D721Med (cell line): ENCODE measurements at regions not wholly inside any gene's neighbourhood (a gene's known extent, or its start where the extent isn't known, plus 50 kb on each side); places are given as distances from the start of the nearest gene placed in this dataset.

Experiments used
- DNase-seq: peaks from one replicate; pipeline ENCODE4 v3.0.0; 2011; ENCODE audit warnings: low spot score; ENCODE audit not compliant: insufficient read length
- FAIRE-seq: peaks from 2 replicates; lab custom pipeline; 2011; peaks lifted over from hg19 to GRCh38; lab: Jason Lieb, UNC
- TF ChIP-seq, protein P1 (sequence below): IDR thresholded peaks from 2 replicates; pipeline ENCODE4 v1.5.1; 2012; ENCODE audit warnings: mild to moderate bottlenecking, control low read depth; ENCODE audit not compliant: insufficient read depth; ENCODE audit errors: missing control alignments

DNA sequence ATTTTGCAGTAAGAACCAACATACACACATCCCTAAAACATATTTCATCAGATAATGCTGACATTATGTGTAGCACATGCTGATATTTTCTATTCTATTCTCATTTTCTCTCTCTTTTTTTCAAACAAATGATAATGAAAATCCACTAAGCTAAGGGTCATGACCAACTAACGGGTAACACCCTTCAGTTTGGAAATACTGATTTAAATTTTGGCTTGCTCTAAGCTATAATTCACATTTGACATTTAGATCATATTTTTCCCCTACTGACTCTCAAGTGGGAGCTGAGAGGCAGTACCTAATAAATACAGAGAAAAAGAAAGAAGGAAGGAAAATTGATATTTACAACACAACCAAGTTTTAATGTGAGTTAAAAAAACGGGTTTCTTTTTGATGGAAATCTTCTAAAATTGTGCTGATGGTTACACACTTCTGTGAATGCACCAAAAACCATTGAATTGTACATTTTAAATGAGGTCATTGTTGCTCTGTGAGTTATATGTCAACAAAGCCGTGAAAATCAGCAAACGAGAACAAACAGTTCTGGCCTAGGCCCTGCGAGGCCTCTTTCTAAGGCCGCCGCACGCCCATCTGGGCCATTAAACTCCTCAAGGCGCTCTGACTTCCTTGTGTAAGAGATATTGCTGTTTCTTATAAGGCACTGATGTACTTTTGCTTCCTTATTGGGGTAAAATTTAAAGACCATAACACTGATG is 124.2 kb downstream of the GALR1 start:
- FAIRE-seq (peak; percentile 95), DNase-seq (no peak)
- TF ChIP-seq, protein P1, sequence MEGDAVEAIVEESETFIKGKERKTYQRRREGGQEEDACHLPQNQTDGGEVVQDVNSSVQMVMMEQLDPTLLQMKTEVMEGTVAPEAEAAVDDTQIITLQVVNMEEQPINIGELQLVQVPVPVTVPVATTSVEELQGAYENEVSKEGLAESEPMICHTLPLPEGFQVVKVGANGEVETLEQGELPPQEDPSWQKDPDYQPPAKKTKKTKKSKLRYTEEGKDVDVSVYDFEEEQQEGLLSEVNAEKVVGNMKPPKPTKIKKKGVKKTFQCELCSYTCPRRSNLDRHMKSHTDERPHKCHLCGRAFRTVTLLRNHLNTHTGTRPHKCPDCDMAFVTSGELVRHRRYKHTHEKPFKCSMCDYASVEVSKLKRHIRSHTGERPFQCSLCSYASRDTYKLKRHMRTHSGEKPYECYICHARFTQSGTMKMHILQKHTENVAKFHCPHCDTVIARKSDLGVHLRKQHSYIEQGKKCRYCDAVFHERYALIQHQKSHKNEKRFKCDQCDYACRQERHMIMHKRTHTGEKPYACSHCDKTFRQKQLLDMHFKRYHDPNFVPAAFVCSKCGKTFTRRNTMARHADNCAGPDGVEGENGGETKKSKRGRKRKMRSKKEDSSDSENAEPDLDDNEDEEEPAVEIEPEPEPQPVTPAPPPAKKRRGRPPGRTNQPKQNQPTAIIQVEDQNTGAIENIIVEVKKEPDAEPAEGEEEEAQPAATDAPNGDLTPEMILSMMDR = no peak

DNA sequence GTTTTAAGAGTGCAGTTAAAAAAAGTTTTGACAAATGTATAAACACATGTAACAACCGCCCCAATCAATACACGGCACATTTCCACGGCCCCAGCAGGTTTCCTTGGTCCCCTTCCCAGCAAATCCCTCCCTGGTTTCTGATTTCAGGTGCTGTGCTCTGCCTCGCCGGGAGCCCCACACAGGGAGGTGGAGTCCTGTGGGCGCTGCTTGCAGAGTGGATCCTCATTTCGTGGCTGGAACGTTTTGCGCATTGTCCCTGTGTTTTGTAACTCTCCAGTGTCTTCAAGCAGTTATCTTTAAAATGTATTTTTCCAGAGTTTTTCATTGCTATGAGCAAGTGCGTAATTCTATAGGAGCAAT is 124.8 kb downstream of the GALR1 start:
- FAIRE-seq (peak; percentile 25), DNase-seq (no peak)
- TF ChIP-seq, protein P1 = no peak

DNA sequence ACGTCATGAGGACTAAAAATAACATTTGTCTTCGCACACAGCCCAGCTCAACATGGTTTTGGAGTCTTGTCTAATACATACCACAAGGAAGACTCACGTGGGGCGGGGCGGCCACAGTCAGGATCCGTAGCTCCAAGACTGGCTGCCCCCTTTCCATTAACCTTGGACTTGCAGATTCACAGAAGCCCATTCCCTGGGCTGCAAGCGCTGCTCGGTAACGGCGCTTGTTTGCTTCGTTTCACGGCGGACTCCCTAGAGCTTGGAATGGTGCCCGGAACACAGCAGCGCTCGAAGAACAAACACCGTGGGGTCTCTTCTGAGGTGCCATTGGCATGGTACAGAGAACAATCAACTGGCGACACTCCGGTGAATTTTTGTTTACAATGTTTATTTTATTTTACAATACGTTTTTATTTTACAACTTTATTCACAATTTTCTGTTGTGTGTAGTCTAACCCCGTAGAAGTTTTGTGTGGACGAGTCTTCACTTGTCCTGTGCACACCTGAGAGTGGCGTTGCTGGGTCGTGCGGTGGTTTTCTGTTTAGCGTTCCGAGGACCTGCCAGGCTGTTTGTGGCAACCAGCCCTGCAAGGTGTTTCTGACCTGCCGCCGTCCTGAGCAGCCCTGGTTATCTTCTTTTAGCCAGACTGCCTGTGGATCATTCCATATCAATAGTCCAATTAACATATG is 126.5 kb downstream of the GALR1 start:
- DNase-seq = no peak
- TF ChIP-seq, protein P1 = no peak

DNA sequence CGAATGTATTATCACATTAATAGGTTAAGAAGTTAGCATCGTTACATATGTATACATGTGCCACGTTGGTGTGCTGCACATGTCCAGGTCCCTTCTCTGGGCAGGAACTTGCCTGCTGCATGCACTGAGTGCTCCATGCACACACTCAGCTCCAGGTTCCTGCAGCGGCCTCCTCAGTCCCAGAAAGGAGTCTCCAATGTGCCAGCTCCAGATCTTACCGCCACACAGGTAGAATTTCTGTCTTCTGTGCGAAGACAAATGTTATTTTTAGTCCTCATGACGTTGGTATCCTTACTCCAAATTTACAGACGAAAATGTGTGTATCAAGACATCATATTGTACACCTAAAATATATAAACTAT is 127.1 kb downstream of the GALR1 start:
- FAIRE-seq (peak; percentile 46), DNase-seq (no peak)
- TF ChIP-seq, protein P1 = no peak

More for the DNA sequence above, 126.5 kb downstream of the GALR1 start:
- FAIRE-seq = no peak

DNA sequence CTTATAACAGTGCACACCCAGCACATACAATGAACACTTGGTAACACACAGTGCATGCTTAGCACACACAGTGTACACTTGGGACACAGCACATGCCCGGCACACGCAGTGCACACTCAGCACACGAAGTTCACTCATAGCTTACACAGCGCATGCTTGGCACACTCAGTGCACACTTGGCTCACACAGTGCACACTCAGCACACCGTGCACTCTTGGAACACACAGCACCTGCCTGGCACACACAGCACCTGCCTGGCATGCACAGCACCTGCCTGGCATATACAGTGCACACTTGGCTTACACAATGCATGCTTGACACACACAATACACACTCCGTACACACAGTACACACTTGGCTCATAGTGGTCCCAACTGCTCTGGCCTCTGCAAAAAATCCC is 128.2 kb downstream of the GALR1 start:
- TF ChIP-seq, protein P1 = no peak
- no peak for FAIRE-seq

DNA sequence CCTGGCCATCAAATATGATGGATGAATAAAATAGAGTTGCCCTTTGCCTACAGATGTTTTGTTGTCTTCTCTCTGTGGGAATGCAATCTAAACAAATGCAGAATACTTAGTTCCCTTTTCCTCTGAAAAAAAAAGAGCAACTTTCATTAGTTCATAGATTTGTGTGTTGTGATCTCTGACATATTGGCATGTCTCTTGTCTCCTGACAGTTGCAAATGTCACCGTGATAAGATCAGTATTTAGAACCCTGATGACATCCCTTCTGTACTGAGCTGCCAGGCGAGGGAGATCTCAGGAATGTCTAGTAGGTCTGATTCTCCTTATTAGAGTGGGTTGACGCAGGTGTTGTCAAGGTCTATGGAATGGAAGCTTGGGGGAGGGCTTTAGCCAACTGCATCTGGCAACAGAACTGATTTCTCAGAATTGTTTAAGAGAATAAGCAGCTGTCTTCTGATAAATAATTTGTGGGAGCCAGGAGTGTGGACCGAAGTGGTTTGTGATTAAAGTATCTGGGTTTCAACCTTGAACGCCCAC is 130.4 kb downstream of the GALR1 start:
- TF ChIP-seq, protein P1 = no peak
- peak; percentile 88 for FAIRE-seq
- no peak for DNase-seq

More for the DNA sequence above, 128.2 kb downstream of the GALR1 start:
- DNase-seq = no peak

DNA sequence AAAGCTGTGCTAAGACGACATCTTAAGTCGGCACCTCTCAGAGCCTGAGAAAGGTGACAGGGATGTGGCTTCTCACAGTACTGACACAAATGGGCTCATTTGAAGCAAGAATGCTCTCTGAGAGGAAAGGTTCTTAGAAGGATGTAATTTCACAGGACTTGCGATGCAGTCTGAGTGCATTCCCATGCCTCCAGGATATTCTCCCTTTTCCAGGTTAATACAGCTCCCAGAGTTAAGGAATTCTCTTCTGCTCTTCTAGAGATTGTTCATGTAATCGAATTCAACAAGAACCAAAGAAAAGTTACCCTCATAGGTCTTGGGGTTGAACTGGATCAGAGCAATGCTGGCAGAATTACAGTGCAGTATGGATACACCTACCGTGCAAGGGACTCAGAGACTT is 131.0 kb downstream of the GALR1 start:
- DNase-seq (no peak), FAIRE-seq (peak; percentile 16)
- TF ChIP-seq, protein P1 = no peak
